Upper lobe of left lung (tissue), 4 donors: ENCODE measurements at regions not wholly inside any gene's neighbourhood (a gene's known extent, or its start where the extent isn't known, plus 50 kb on each side); places are given as distances from the start of the nearest gene placed in this dataset.

ENCODE experiments used
- CTCF ChIP-seq, 6 experiments: fragments of 450-650 bp in 4 of 6; fragments of 200-600 bp in 2 of 6; sonication (generic) in 2 of 6; IDR thresholded peaks; one replicate each; pipeline ENCODE4 v1.5.1; 2016 to 2019; ENCODE audit warnings: antibody characterized with exemption in 6 of 6
- EP300 ChIP-seq, 4 donors: sonication (generic); formaldehyde crosslinking; IDR thresholded peaks; one replicate each; pipeline ENCODE4 v1.5.1; 2017; ENCODE audit warnings: antibody characterized with exemption in 4 of 4, control low read depth in 2 of 4
- POLR2A ChIP-seq, 4 donors: fragments of 450-650 bp; IDR thresholded peaks; one replicate each; pipeline ENCODE4 v1.5.1; 2016 to 2017; ENCODE audit warnings: antibody characterized with exemption in 4 of 4, mild to moderate bottlenecking in 2 of 4
- POLR2AphosphoS5 ChIP-seq, 2 donors: sonication (generic); formaldehyde crosslinking; IDR thresholded peaks; one replicate each; pipeline ENCODE4 v1.5.1; 2017; ENCODE audit warnings: antibody characterized with exemption in 2 of 2

DNA sequence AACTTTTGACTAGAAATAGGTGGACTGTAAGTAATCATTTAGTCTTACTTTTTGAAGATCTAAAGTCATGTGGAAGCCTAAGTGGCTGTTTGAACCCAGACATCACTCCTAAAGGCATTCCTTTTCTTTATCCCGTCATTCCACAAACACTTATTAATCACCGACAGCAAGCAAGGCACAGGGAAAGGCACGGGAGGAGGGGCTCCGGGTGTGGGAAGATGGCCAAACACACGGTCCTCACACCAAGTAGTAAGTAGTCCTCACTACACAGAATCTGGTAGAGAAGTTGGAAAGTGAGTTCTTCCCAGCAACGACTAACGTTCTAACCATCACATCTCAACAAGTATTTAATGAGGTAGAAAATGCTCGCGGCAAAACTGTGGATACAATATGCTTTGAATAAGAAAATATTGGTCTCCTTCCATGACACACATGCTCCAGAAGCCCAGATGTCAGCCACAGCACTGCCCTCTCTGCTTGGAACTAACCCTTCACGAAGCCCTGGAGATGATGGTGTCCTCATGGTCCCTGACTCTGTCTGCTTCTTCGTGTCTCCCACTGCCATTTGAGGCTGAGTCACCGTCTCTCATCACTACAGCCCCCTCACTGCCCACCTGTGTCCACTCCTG is 202.2 kb downstream of the OPA1 start:
- TF ChIP-seq POLR2AphosphoS5 (IDR thresholded peaks at IDR 0.05) (no peak), CTCF (IDR thresholded peaks at IDR 0.05) (no peak), POLR2A (IDR thresholded peaks at IDR 0.05) (no peak), EP300 (IDR thresholded peaks at IDR 0.05) (no peak)
